Caco-2 (cell line): ENCODE measurements at regions not wholly inside any gene's neighbourhood (a gene's known extent, or its start where the extent isn't known, plus 50 kb on each side); places are given as distances from the start of the nearest gene placed in this dataset.

Experiments used
- BruUV-seq: library from RNA; stranded (reverse); fragments of 400-500 nt; replicated peaks from 2 replicates; lab custom pipeline; 2021; lab: Mats Ljungman, UMichigan
- CTCF ChIA-PET: fragments of 300-600 bp; sonication (Branson Sonifier 250); formaldehyde crosslinking; loops from one replicate; lab custom pipeline; 2022; ENCODE audit warnings: antibody characterized with exemption; lab: Charles Lee
- POLR2A ChIA-PET: fragments of 300-600 bp; sonication (Branson Sonifier 250); formaldehyde crosslinking; loops from one replicate; lab custom pipeline; 2022; ENCODE audit warnings: antibody characterized with exemption; lab: Charles Lee
- DNase-seq, 2 experiments: peaks; one replicate each; pipeline versions ENCODE4 v3.0.0 to v3.0.0-alpha.2; 2020 to 2022
- H3K27me3 ChIP-seq: replicated peaks from 2 replicates; pipeline ENCODE4 v1.6.0; 2011; ENCODE audit warnings: low read length; ENCODE audit not compliant: control insufficient read depth, insufficient read depth
- H3K36me3 ChIP-seq: 2 replicates; pipeline ENCODE4 v1.5.1; 2011; ENCODE audit warnings: low read length; ENCODE audit not compliant: control insufficient read depth, insufficient read depth
- H3K4me1 ChIP-seq: fragments of 250-450 bp; sonication (Bioruptor Pico); 2 replicates; pipeline ENCODE4 v1.5.1; 2020; ENCODE audit warnings: mild to moderate bottlenecking
- H3K4me3 ChIP-seq: 2 replicates; pipeline ENCODE4 v1.5.1; 2011; ENCODE audit warnings: low read depth, mild to moderate bottlenecking, control low read depth, low read length
- H3K9me3 ChIP-seq: fragments of 250-450 bp; sonication (Bioruptor Pico); 2 replicates; pipeline ENCODE4 v1.5.1; 2020; ENCODE audit warnings: mild to moderate bottlenecking, moderate library complexity
- H3K27ac Mint-ChIP-seq: one replicate; pipeline ENCODE4 v1.8.0; 2022; ENCODE audit warnings: mixed read lengths; ENCODE audit not compliant: unreplicated experiment
- H3K27me3 Mint-ChIP-seq: one replicate; pipeline ENCODE4 v1.8.0; 2022; ENCODE audit warnings: mixed read lengths; ENCODE audit not compliant: insufficient read depth, unreplicated experiment
- H3K36me3 Mint-ChIP-seq: one replicate; pipeline ENCODE4 v1.8.0; 2022; ENCODE audit warnings: mild to moderate bottlenecking, mixed read lengths; ENCODE audit not compliant: insufficient read depth, unreplicated experiment
- H3K4me1 Mint-ChIP-seq: one replicate; pipeline ENCODE4 v1.8.0; 2022; ENCODE audit warnings: low read depth, mixed read lengths; ENCODE audit not compliant: unreplicated experiment
- H3K4me3 Mint-ChIP-seq: one replicate; pipeline ENCODE4 v1.8.0; 2022; ENCODE audit warnings: mild to moderate bottlenecking, moderate library complexity, mixed read lengths; ENCODE audit not compliant: unreplicated experiment
- H3K9me3 Mint-ChIP-seq: one replicate; pipeline ENCODE4 v1.8.0; 2022; ENCODE audit warnings: mixed read lengths; ENCODE audit not compliant: unreplicated experiment
- intact Hi-C: fragments of 100-400 bp; cut with micrococcal nuclease; formaldehyde crosslinking; loops from one replicate; pipeline ENCODE4 v1.10.0; 2022; ENCODE audit not compliant: unreplicated experiment
- TF ChIP-seq, protein P1 (sequence below), 2 experiments: fragments of 200-600 bp in 1 of 2; IDR thresholded peaks; 1 replicate in 1 of 2; 2 replicates in 1 of 2; pipeline versions ENCODE4 v1.5.1 to v1.8.0; 2011 to 2022; ENCODE audit warnings: antibody characterized with exemption in 1 of 2, control low read depth in 1 of 2, inconsistent platforms in 1 of 2, low read depth in 1 of 2, low read length in 1 of 2, mild to moderate bottlenecking in 1 of 2, moderate library complexity in 1 of 2; ENCODE audit not compliant: insufficient read depth in 1 of 2, severe bottlenecking in 1 of 2, unreplicated experiment in 1 of 2

GRCh38 chr14:85921241-85921640 is 391.3 kb downstream of the FLRT2 start:
- no peak for DNase-seq
- Mint-ChIP-seq H3K4me1 (no peaks in the 10 kb centered on the region), H3K36me3 (no peaks in the 10 kb centered on the region), H3K27ac (no peak overlapping the region), H3K27me3 (no peaks in the 10 kb centered on the region), H3K4me3 (no peak overlapping the region), H3K9me3 (no peaks in the 10 kb centered on the region)
- H3K4me3 ChIP-seq, result no peak overlapping the region
- no peaks in the 10 kb centered on the region for H3K4me1 ChIP-seq
- H3K9me3 ChIP-seq, result no peaks in the 10 kb centered on the region
- no peaks in the 10 kb centered on the region for H3K27me3 ChIP-seq
- ChIA-PET POLR2A (no interaction called here), CTCF (no interaction called here)
- no peaks in the 10 kb centered on the region for H3K36me3 ChIP-seq
- intact Hi-C loops, result no loop called here
- TF ChIP-seq, protein P1, sequence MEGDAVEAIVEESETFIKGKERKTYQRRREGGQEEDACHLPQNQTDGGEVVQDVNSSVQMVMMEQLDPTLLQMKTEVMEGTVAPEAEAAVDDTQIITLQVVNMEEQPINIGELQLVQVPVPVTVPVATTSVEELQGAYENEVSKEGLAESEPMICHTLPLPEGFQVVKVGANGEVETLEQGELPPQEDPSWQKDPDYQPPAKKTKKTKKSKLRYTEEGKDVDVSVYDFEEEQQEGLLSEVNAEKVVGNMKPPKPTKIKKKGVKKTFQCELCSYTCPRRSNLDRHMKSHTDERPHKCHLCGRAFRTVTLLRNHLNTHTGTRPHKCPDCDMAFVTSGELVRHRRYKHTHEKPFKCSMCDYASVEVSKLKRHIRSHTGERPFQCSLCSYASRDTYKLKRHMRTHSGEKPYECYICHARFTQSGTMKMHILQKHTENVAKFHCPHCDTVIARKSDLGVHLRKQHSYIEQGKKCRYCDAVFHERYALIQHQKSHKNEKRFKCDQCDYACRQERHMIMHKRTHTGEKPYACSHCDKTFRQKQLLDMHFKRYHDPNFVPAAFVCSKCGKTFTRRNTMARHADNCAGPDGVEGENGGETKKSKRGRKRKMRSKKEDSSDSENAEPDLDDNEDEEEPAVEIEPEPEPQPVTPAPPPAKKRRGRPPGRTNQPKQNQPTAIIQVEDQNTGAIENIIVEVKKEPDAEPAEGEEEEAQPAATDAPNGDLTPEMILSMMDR (IDR thresholded peaks at IDR 0.05; ENCODE audit: insufficient read depth in 1 of 2, low read depth in 1 of 2, low read length in 1 of 2, severe bottlenecking in 1 of 2, unreplicated experiment in 1 of 2), result no peak
- BruUV-seq, result no TSS peak

GRCh38 chr14:85917716-85918115 is 387.8 kb downstream of the FLRT2 start:
- no peaks in the 10 kb centered on the region for H3K9me3 Mint-ChIP-seq
- ChIA-PET CTCF (no interaction called here), POLR2A (no interaction called here)
- Histone ChIP-seq H3K4me3 (no peak overlapping the region), H3K27me3 (no peaks in the 10 kb centered on the region), H3K4me1 (no peaks in the 10 kb centered on the region), H3K9me3 (no peaks in the 10 kb centered on the region), H3K36me3 (no peaks in the 10 kb centered on the region)
- H3K4me1 Mint-ChIP-seq, result no peaks in the 10 kb centered on the region
- H3K36me3 Mint-ChIP-seq, result no peaks in the 10 kb centered on the region
- no peak overlapping the region for H3K4me3 Mint-ChIP-seq
- BruUV-seq, result no TSS peak
- TF ChIP-seq, protein P1 (IDR thresholded peaks at IDR 0.05; ENCODE audit: insufficient read depth in 1 of 2, low read depth in 1 of 2, low read length in 1 of 2, severe bottlenecking in 1 of 2, unreplicated experiment in 1 of 2), result no peak
- intact Hi-C loops, result no loop called here
- no peak overlapping the region for H3K27ac Mint-ChIP-seq
- no peak for DNase-seq
- no peaks in the 10 kb centered on the region for H3K27me3 Mint-ChIP-seq

GRCh38 chr14:85915711-85916110 is 385.8 kb downstream of the FLRT2 start:
- H3K9me3 Mint-ChIP-seq, result no peaks in the 10 kb centered on the region
- DNase-seq, result no peak
- 0 out of 2 replicates have a peak, but pooled peaks cover 2% of the 10 kb centered on the region for H3K9me3 ChIP-seq
- H3K27me3 Mint-ChIP-seq, result no peaks in the 10 kb centered on the region
- H3K4me3 ChIP-seq, result no peak overlapping the region
- H3K36me3 ChIP-seq, result no peaks in the 10 kb centered on the region
- H3K4me3 Mint-ChIP-seq, result no peak overlapping the region
- H3K36me3 Mint-ChIP-seq, result no peaks in the 10 kb centered on the region
- CTCF ChIA-PET, result no interaction called here
- intact Hi-C loops, result no loop called here
- POLR2A ChIA-PET, result no interaction called here
- TF ChIP-seq, protein P1 (IDR thresholded peaks at IDR 0.05; ENCODE audit: insufficient read depth in 1 of 2, low read depth in 1 of 2, low read length in 1 of 2, severe bottlenecking in 1 of 2, unreplicated experiment in 1 of 2), result no peak
- no peaks in the 10 kb centered on the region for H3K4me1 ChIP-seq
- no peak overlapping the region for H3K27ac Mint-ChIP-seq
- no peaks in the 10 kb centered on the region for H3K4me1 Mint-ChIP-seq
- H3K27me3 ChIP-seq, result no peaks in the 10 kb centered on the region
- BruUV-seq, result no TSS peak
